ENCODE measurements at regions not wholly inside any gene's neighbourhood (a gene's known extent, or its start where the extent isn't known, plus 50 kb on each side); places are given as distances from the start of the nearest gene placed in this dataset.

DNA sequence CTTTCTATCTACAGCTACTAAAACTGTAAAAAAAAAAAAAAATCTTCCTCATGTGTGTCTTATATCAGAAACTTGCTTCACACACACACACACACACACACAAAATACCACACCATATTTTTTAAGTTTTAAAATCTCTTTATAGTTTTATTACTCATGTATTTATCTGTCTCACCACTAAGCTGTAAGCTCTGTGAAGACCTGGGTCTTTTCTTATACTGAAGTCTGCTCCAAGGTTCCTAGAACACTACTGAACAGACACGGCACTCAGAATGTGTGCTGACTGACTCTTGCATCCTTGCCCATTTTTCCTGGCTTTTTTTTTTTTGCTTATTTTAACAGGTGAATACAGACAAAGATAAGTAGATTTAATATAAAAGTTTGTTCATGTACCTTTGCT is 135.6 kb upstream of the CXXC4 start:
- TF ChIP-seq, protein P1, sequence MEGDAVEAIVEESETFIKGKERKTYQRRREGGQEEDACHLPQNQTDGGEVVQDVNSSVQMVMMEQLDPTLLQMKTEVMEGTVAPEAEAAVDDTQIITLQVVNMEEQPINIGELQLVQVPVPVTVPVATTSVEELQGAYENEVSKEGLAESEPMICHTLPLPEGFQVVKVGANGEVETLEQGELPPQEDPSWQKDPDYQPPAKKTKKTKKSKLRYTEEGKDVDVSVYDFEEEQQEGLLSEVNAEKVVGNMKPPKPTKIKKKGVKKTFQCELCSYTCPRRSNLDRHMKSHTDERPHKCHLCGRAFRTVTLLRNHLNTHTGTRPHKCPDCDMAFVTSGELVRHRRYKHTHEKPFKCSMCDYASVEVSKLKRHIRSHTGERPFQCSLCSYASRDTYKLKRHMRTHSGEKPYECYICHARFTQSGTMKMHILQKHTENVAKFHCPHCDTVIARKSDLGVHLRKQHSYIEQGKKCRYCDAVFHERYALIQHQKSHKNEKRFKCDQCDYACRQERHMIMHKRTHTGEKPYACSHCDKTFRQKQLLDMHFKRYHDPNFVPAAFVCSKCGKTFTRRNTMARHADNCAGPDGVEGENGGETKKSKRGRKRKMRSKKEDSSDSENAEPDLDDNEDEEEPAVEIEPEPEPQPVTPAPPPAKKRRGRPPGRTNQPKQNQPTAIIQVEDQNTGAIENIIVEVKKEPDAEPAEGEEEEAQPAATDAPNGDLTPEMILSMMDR (IDR thresholded peaks at IDR 0.05) = no peak

DNA sequence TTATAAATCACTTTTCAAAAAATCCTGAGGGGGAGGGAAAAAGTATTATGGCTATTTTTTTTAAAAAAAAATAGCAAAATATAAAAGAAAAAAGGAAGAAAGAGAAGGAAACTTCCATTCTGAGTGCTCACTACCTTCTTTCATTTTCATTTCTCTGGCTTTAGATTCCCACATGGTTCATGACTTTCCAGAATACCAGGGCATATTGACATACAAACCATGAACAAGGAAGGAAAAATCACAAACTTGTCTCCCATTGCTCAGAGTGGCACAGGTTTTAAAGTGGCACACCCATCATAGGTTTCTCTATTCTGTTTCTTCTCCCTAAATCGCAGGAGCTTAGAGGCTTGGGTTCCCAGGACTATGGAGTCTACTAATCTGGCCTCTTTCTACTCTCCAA is 136.3 kb upstream of the CXXC4 start:
- TF ChIP-seq, protein P1 (IDR thresholded peaks at IDR 0.05) = no peak

DNA sequence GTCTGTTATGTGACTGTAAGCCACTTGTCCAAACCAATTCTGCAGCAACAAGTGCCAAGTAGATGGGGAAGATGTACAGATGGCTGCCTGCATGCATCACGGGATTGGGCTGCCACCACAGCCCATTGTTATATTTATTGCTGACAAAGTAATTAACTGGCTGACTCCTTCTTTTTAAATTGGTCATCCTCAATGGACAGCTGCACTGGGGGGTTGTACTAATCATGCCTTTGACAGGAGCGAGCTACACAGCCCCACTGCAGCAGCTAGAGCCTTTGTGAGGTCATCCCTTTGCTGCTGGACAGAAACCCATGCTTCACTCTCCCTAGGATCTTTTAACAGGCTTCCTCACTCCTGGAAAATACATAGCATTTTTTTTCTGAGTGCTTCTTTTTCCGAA is 146.7 kb upstream of the CXXC4 start:
- TF ChIP-seq, protein P1 (IDR thresholded peaks at IDR 0.05) = no peak

DNA sequence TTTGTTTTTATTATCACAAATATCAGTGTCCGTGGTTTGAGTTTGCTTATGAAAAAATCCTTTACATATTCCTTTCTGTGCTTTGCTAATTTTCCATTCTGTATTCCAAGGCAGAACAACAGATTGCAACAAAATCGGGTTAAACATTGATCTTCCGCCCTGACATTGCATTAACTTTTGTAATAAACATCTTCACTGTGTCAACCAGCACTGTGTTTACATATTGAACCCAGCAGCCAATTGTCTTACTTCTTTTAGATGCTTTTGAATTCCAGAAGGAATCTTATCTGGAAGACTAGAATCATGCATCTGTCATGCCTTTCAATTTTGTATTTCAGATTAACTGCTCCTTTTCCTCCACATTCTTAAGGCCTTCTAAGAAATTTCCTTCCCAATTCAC is 147.8 kb upstream of the CXXC4 start:
- TF ChIP-seq, protein P1 (IDR thresholded peaks at IDR 0.05) = no peak

DNA sequence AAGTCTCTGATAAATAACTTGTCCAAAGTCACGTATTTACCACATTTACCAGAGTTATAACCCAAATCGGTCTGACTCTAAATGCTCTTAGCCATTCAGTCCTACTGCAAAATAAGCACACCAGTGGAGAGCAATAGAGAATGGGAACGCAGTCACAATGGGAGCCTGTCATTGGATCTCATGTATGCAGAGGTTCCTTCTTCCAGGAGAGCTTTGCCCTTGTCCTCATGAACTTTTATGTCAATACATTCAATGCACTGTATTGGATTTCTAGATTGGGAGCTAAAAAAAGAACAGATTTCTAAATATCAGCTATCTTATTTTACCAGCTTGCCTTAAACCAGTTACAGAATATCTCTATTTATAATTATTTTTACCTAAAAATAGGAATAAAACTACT is 149.1 kb upstream of the CXXC4 start:
- TF ChIP-seq, protein P1 (IDR thresholded peaks at IDR 0.05) = no peak

DNA sequence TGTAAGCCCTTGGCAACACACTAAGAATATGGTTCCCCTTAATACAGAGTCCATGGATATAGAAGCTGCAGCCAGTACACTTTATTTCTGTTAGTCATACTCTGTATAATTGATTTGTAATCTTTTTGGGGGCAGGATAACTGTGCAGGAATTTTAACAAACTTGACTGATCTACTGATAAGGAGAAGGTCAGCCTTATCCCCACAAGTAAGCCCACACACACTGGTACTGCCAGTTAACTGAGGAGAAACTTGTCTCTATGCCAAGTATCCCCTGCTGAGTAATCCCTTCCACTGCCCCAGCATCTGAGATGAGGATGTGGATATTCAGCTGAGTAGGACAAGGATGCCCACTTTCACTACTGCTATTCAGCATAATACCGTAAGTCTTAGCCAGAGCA is 154.9 kb upstream of the CXXC4 start:
- TF ChIP-seq, protein P1 (IDR thresholded peaks at IDR 0.05) = no peak

DNA sequence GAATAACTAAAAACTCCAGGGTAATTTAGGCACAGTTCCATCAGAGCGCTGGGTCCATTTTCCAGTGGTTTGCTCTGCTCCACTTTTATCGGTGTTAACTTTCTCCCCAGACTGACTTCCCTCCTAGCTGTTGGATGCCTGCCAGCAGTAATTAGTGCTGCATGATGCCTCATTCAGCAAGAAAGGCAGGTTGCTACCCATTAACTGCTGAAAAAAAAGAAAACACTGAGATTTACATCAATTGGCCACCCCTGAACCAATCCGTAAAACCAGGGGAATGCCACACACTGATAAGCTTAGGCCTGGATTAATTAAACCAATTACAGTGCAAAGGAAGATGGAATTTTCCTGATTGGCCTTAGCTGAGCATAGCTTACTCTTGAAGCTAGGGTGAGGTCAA is 182.4 kb upstream of the CXXC4 start:
- TF ChIP-seq, protein P1 (IDR thresholded peaks at IDR 0.05) = no peak

DNA sequence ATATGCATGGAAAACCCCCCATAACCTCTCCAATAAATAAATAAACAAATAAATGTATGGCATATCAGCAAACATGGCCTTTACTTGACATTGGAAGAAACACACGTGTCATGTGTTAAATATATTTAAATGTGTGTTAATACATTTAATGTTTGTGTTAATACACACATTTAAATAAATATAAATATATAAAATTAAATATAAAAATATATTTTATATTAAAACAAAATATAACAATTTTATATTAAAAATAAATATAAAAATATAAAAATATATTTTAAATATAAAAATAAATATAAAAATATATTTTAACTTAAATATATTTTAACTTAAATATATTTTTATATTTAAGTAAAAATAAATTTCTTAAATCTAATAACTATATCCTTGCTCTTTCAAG is 187.6 kb upstream of the CXXC4 start:
- TF ChIP-seq, protein P1 (IDR thresholded peaks at IDR 0.05) = no peak
